GM13976 (cell line): ENCODE measurements at regions not wholly inside any gene's neighbourhood (a gene's known extent, or its start where the extent isn't known, plus 50 kb on each side); places are given as distances from the start of the nearest gene placed in this dataset.

Source experiments
- DNase-seq: peaks from one replicate; pipeline ENCODE4 v3.0.0; 2012; ENCODE audit warnings: low spot score
- CTCF ChIP-seq: IDR thresholded peaks from 2 replicates; pipeline ENCODE4 v1.5.1; 2012; ENCODE audit warnings: borderline replicate concordance, mild to moderate bottlenecking; ENCODE audit not compliant: insufficient read depth; ENCODE audit errors: extremely low read depth, missing control alignments, control extremely low read depth
- in situ Hi-C: fragments of 300-500 bp; cut with MboI; formaldehyde crosslinking; loops from one replicate; pipeline ENCODE4 v1.12.0; 2022; ENCODE audit warnings: low sequenced_read_pairs, mixed read lengths, inconsistent platforms; ENCODE audit not compliant: unreplicated experiment

GRCh38 chr1:60911966-60912697, 170.2 kb upstream of the NFIA start:
- no peak for TF ChIP-seq CTCF
- DNase-seq = no peak
- in situ Hi-C loops = no loop called here

DNA sequence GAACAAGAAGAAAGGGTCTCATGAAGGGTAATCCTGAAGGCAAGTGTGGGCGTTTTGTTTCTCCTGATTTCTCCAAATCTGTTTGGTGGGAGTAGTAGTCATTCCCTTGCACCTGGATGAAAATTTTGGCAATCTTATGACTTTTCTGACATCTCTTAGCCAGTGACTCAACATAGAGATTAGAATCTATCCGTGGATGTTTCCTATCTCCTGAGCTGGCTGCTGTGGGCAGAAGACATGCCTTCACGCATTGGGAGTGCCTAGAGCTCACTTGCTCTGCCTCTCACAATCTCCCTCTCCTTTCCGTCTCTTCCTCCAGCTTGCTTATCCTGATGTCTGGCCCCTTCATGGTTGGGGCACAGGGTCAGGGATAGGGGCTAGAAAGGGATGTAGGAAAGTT, 174.2 kb upstream of the NFIA start:
- TF ChIP-seq CTCF = no peak
- DNase-seq = no peak
- in situ Hi-C loops = no loop called here

GRCh38 chr1:60906526-60906925, 175.8 kb upstream of the NFIA start:
- in situ Hi-C loops = no loop called here
- TF ChIP-seq CTCF = no peak
- DNase-seq = no peak

DNA sequence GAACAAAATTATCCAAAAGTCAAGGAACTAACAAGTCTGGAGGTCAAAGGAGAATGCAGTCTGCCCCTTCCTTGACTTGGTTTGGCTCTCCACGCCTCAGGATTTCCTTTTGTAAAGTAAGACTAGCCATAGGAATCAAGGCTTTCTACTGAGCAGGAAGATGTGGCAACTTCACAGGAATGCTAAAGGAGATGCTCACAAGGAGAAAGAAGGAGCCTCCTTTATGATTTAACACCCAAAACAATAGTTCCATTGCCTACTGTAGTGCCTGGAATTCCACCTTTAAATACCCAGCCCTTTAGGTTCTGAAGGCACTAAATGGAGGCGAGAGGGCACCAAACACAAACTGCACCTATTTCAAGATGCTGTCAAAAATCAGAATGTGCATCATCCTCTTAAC, 176.3 kb upstream of the NFIA start:
- no peak for DNase-seq
- TF ChIP-seq CTCF = no peak
- in situ Hi-C loops = no loop called here

DNA sequence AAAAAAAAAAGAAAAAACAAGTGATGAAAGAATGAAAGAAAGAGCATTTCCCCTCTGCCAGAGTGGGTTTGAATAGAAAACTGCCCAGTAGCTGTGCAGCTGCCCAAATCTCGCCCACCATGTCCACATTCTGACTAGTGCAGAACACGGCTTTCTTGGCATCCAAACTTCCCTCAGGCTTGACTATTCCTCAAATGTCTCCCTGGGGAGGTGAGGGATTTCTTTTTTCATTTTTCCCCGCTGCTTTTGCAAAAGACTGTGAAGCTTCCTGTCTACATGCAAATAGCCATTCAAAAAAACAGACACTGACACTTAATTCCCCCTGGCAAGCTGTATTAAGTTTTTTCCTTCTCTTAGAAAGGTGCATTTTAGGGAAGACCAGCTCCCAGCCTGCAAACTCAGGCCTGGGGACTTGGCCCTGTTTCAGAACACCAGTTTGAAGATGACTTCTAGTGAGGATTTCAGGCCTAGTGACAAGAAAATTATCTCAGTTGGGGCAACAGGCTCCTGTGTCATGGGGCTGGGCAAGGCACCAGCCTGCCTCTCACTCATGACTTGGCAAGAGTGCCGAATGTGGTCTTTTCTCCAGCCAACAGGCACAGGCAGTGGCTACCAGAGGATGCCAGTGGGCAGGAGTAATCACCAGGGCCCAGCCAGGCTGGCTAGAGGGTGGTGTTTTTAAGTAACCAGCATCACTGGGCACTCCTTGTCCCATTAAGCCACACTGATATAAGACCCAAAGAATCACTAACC, 178.1 kb upstream of the NFIA start:
- DNase-seq = no peak
- in situ Hi-C loops = no loop called here
- TF ChIP-seq CTCF = no peak

GRCh38 chr1:60903591-60903990, 178.8 kb upstream of the NFIA start:
- in situ Hi-C loops = no loop called here
- TF ChIP-seq CTCF = no peak
- DNase-seq = no peak
